WTC11 (cell line): ENCODE measurements at regions not wholly inside any gene's neighbourhood (a gene's known extent, or its start where the extent isn't known, plus 50 kb on each side); places are given as distances from the start of the nearest gene placed in this dataset.

Experiments used
- ATF2 ChIP-seq: sonication (generic); formaldehyde crosslinking; IDR thresholded peaks from 2 replicates; pipeline ENCODE4 v1.8.1; 2022; ENCODE audit warnings: low read depth, missing genetic modification reagents, borderline replicate concordance
- CREB1 ChIP-seq: sonication (generic); formaldehyde crosslinking; IDR thresholded peaks from 2 replicates; pipeline ENCODE4 v1.8.0; 2023; ENCODE audit warnings: mild to moderate bottlenecking, missing genetic modification reagents
- CTCF ChIP-seq: fragments of 200-600 bp; IDR thresholded peaks from 2 replicates; pipeline ENCODE4 v1.8.0; 2022; ENCODE audit warnings: antibody characterized with exemption
- MAX ChIP-seq: sonication (generic); formaldehyde crosslinking; IDR thresholded peaks from 2 replicates; pipeline ENCODE4 v1.8.0; 2022; ENCODE audit warnings: mild to moderate bottlenecking, missing genetic modification reagents

- TF ChIP-seq CTCF = no peak
- TF ChIP-seq CREB1 (CRISPR knock-in tag) = no peak
- TF ChIP-seq MAX = no peak
- TF ChIP-seq ATF2 (CRISPR knock-in tag) = no peak
Observed at GRCh38 chr2:59706729-59707128, 846.7 kb downstream of the BCL11A start.
